Gastroesophageal sphincter (tissue), 3 donors: ENCODE measurements at regions not wholly inside any gene's neighbourhood (a gene's known extent, or its start where the extent isn't known, plus 50 kb on each side); places are given as distances from the start of the nearest gene placed in this dataset.

ENCODE experiments used
- EP300 ChIP-seq: sonication (generic); formaldehyde crosslinking; IDR thresholded peaks from one replicate; pipeline ENCODE4 v1.6.1; 2017; ENCODE audit warnings: antibody characterized with exemption, mild to moderate bottlenecking
- POLR2A ChIP-seq, 2 donors: fragments of 450-650 bp; IDR thresholded peaks; one replicate each; pipeline ENCODE4 v1.6.1; 2017; ENCODE audit warnings: antibody characterized with exemption in 2 of 2, mild to moderate bottlenecking in 2 of 2, moderate library complexity in 1 of 2
- POLR2AphosphoS5 ChIP-seq: sonication (generic); formaldehyde crosslinking; IDR thresholded peaks from one replicate; pipeline ENCODE4 v1.6.1; 2017; ENCODE audit warnings: antibody characterized with exemption
- TF ChIP-seq, protein P1 (sequence below), 4 experiments: fragments of 200-600 bp in 2 of 4; fragments of 450-650 bp in 2 of 4; sonication (generic) in 1 of 4; IDR thresholded peaks; one replicate each; pipeline ENCODE4 v1.5.1; 2017 to 2019; ENCODE audit warnings: antibody characterized with exemption in 4 of 4, mild to moderate bottlenecking in 2 of 4, moderate library complexity in 2 of 4

DNA sequence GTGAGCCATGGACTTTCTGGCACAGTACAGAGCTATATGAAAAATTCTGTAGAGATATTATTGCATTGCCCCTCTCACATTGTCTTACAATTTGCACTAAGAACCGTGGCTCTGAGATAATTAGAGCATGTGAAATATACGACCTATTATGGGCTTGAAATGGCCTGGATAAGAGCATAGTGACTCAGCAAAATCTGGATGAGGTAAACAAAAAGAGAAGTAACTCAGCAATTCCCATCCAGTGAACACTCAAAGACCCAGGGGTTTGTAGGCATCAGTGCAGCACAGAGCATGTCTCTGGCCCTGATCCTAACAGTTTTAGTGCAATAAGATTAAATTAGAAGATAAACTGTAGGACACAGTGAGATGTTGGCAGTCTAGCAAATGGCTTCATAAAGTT is 317.2 kb upstream of the MYOCD start:
- TF ChIP-seq, protein P1, sequence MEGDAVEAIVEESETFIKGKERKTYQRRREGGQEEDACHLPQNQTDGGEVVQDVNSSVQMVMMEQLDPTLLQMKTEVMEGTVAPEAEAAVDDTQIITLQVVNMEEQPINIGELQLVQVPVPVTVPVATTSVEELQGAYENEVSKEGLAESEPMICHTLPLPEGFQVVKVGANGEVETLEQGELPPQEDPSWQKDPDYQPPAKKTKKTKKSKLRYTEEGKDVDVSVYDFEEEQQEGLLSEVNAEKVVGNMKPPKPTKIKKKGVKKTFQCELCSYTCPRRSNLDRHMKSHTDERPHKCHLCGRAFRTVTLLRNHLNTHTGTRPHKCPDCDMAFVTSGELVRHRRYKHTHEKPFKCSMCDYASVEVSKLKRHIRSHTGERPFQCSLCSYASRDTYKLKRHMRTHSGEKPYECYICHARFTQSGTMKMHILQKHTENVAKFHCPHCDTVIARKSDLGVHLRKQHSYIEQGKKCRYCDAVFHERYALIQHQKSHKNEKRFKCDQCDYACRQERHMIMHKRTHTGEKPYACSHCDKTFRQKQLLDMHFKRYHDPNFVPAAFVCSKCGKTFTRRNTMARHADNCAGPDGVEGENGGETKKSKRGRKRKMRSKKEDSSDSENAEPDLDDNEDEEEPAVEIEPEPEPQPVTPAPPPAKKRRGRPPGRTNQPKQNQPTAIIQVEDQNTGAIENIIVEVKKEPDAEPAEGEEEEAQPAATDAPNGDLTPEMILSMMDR (IDR thresholded peaks at IDR 0.05): no peak
- no peak for TF ChIP-seq POLR2A (IDR thresholded peaks at IDR 0.05)
- no peak for TF ChIP-seq EP300
- TF ChIP-seq POLR2AphosphoS5: no peak
